ENCODE measurements at regions not wholly inside any gene's neighbourhood (a gene's known extent, or its start where the extent isn't known, plus 50 kb on each side); places are given as distances from the start of the nearest gene placed in this dataset.

- DNase-seq, result no peak
These were observed 163.6 kb upstream of the SLC39A10 start for GRCh38 chr2:195493416-195493815.

- DNase-seq, result no peak
These were observed 166.7 kb upstream of the SLC39A10 start for GRCh38 chr2:195490319-195490718.

DNA sequence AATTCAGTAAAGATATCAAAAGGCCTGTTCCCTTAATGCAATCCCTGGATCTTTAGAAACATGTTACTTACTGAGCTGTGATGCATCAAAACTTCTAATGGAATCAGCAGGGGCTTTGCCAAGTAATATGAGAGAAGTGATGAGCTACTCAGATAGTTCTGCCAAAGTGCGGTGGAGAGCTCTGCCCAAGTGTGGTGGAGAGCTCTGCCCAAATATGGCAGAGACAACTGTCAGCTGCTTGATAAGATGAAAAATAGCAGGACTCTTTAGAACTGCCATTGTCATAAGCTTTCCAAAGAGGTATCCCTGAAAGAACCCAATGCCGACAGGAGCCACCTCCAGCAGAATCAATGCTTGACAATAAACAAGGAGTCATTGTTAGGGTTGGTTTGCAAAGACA is 167.9 kb upstream of the SLC39A10 start:
- DNase-seq, result no peak

- DNase-seq, result no peak
These were observed 168.5 kb upstream of the SLC39A10 start for GRCh38 chr2:195488567-195488966.

- no peak for DNase-seq
These were observed 169.9 kb upstream of the SLC39A10 start for GRCh38 chr2:195486987-195487644.

DNA sequence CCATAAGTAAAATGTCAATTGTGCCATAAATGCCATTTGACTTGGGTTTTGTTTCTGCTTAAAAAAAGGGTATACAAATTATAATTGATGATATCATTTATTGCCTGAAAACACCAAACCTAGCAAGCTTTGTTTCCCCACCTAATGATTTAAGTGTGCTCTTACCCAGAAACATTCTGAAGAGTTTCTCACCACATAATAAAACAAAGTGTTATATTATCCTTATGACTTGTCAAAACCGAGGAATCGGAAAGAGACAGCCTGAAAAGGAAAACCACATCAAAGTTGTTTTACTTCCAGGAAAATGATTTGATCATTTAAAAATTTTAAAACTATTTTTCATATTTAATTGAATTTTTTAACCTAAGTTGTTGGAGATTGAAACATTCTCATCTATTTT is 170.5 kb upstream of the SLC39A10 start:
- DNase-seq, result no peak

- no peak for DNase-seq
These were observed 175.0 kb upstream of the SLC39A10 start for GRCh38 chr2:195482010-195482409.

GRCh38 chr2:195480121-195480520 is 176.9 kb upstream of the SLC39A10 start:
- no peak for DNase-seq

GRCh38 chr2:195479407-195479806 is 177.6 kb upstream of the SLC39A10 start:
- DNase-seq, result no peak

GRCh38 chr2:195477996-195478382 is 179.0 kb upstream of the SLC39A10 start:
- no peak for DNase-seq

DNA sequence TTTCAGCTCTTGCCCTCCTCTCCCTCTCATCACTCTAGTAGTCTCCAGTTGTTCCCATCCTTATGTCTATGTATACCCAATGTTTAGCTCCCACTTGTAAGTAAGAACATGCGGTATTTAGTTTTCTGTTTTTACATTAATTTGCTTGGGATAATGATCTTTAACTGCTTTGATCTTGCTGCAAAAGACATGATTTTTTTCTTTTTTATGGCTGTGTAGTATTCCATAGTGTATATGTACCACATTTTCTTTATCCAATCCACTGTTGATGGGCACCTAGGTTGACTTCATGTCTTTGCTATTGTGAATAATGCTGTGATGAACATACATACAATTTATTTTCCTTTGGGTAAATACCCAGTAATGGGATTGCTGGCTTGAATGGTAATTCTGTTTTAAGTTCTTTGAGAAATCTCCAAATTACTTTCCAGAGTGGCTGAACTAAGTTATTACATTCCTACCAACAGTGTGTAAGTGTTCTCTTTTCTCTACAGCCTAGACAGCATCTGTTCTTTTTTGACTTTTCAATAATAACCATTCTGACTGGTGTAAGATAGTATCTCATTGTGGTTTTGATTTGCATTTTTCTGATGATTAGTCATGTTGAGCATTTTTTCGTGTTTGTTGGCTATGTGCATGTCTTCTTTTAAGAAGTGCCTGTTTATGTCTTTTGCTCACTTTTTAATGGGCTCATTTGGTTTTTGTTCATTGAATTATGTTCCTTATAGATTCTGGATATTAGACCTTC is 179.6 kb upstream of the SLC39A10 start:
- no peak for DNase-seq

- DNase-seq, result no peak
These were observed 181.7 kb upstream of the SLC39A10 start for GRCh38 chr2:195475336-195475735.

DNA sequence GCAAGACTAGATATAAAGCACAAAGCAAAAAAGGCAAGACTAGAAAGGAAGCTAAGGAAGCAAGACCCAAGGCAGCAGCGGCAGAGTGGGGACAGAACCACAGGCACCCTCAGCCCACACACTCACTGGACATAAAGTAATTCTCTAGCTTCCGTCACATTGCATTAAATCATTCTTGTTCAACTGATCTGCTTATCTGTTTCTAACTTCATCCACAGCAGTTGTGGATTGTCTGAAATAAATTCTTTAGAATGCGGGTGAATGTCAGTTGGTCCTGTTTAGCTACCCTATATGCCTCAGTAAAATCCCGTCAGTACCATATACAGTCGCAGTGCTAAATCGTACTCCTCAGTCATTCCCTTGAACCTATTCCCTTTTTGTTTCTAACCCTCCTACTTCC is 183.2 kb upstream of the SLC39A10 start:
- no peak for DNase-seq

DNA sequence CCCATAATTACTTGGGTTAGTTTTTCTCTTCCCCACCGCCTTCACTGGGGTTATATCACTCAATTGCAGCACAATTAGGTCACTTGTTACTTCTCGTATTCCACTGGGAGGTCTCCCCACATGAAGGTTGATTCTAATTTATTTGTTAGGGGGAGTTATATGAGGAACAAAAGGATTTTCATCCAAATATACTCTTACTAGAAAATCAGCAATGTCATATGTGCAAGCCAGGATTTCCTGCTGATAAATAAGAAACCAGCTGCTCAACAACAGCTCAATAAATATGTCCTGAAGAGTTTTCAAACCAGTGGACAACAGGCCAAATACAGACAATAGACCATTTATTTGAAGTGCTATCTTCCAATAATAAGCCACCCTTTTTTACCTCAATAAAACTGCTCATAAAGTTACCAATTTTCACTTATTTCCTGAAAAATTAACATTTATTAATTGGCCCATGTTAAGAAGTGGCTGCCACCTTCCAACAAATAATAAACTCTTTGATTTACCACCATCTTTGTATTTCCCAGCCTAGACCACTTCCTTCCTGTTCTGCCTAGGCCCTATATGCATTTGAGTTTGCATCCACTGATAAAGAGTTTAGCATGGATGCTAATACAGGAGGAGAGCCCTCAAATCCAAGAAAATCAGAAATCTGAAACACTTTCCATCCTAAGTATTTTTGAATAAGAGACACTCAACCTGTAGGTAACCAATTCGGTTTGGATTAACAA is 184.4 kb upstream of the SLC39A10 start:
- no peak for DNase-seq

DNA sequence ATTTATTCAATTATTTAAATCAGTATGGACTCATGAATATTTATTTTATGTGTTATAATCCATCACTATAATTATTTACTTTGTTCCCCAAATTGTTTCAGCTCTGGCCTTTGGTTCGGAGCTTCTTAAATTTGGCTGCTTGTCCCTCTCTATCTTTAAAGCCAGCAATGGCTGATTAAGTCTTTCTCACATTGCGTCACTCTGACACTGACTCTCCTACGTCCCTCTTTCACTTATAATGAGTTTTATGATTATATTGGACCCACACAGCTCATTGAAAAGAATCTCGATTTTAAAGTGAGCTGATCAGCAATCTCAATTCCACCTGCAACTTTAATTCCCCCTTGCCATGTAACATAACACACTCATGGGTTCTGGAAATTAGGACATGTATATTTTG is 185.2 kb upstream of the SLC39A10 start:
- DNase-seq, result no peak

DNA sequence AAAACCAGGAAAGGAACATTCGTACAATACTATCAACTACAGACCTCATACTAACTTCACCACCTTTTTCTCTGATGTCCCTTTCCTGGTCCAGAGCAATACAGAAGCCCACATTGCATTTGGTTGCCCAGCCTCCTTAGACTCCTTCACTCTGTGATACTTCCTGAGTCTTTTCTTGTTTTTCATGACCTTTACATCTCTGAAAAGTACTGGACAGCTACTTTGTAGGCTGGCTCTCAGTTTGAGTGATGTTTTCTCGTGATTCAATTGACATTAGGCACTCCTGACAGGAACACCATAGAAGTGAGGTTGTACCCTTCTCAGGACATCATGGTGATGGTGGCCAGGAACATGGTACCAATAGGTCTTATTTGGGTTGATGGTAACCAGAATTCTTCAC is 185.9 kb upstream of the SLC39A10 start:
- no peak for DNase-seq

GRCh38 chr2:195470622-195471021 is 186.4 kb upstream of the SLC39A10 start:
- DNase-seq, result no peak

DNA sequence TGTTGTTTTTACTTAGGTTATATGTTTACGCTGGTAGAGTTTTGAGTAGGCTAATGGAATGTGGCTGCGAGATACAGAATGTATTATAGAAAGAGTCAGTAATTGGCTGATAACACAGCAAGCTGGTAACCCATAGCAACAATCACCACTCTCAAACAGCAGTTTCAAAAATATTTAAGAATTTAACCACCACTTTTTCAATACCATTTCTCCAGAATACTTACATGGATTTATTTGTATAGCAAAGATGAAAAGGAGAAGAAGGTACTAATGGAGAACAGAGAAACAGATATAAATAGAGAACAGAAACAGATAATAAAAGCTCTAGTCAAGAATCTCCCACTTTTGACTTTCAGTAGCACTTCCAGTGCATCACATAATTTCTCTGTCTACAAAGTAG is 188.3 kb upstream of the SLC39A10 start:
- no peak for DNase-seq

DNA sequence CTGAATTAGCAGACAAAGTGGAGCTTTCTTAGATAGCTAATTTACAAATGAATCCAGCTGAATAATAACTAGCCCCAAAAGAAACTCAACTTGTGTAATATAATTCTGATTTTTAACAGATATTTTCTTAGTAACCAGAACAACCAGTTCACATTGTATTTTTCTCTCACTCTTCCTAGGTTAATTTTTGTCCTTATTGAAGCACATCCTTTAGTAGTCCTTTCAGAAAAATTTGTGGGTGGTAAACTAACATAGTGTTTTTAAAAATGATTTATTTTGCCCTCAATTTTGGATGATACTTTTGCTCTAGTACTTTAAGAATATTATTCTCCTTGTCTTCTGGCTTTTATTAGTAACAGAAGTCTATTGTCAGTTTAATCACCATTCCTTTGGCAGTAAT is 190.6 kb upstream of the SLC39A10 start:
- no peak for DNase-seq

DNA sequence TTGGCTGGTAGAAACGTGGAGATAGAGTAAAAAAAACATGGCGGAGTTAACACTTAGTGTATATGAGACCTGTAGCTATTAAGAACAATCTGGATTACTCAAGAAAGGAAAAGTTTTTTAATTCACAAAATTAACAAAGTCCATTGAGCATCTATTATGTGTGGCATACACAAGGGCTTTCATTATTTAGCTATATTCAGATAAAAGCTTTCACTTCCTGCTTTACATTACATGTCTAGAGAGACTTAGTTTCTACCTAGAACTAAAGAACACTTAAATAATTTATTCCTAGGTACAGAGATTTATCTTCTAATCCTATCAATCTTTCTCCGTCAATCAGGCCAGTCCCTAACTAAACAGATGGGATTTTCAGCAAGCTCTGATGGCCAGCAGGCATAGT is 196.0 kb upstream of the SLC39A10 start:
- DNase-seq, result no peak

DNA sequence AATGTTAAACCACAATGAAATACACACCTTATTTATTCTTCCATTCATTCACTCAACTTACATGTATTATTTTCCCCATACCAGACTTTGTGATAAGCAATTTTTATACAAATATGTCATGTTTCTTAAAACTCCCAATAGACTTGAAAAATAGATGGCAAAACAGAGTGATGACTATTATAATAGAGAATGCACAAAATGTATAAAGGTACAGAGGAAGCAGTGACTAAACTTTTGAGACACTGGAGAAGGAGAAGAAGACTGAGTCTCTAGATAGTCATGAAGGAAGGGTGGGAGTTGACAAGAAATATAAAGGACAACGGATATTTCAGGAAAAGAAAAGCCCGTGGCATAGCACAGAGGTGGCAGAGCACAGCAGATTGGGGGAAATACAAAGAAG is 198.1 kb upstream of the SLC39A10 start:
- no peak for DNase-seq

GRCh38 chr2:195457873-195458272 is 199.2 kb upstream of the SLC39A10 start:
- DNase-seq, result no peak

DNA sequence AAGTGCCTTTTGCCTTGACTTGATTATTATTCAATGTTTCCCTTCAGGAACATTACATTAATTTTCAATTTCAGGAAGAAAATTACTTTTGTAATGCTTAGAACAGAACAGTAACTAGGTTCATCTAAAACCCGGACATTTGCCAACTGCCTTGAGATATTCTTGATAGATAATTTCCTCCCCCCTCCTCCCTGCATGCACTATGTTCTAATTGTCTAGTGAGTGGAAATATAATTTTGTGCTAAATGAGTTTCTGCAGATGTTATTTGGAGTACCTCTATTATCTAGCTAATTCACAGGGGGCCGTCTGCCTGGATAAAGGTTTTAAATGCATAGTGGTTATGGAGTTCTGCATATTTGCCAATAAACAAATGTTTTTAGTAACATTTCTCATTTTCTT is 200.3 kb upstream of the SLC39A10 start:
- no peak for DNase-seq

DNA sequence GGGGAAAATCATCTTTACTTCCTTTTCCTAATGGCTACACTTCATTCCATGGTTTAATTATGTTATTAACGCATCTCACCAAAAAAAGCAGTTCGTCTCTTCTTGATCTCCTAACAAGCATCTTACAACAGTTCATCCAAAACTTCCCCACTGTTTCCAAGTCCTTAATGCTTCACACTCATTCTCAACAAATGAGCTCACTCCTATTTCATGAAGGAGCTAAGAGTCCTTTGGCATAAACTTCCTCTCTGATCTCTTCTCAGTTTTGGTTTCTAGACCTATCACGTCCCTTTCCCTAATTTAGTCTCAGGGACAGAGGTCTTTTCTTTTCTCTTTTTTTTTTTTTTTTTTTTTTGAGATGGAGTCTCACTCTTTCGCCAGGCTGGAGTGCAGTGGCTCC is 205.9 kb upstream of the SLC39A10 start:
- no peak for DNase-seq
